ENCODE measurements at regions not wholly inside any gene's neighbourhood (a gene's known extent, or its start where the extent isn't known, plus 50 kb on each side); places are given as distances from the start of the nearest gene placed in this dataset.

GRCh38 chr1:34290831-34291230 is 114.1 kb downstream of the C1orf94 start:
- TF ChIP-seq REST (IDR thresholded peaks at IDR 0.05; ENCODE audit: insufficient read depth in 1 of 2, low read depth in 2 of 2, low read length in 2 of 2), result no peak
- TF ChIP-seq FOXP2 (optimal IDR thresholded peaks at IDR 0.05; ENCODE audit: borderline replicate concordance, extremely low read depth, extremely low read length, insufficient read depth), result no peak
- TF ChIP-seq POLR2AphosphoS5 (IDR thresholded peaks at IDR 0.05; ENCODE audit: low read depth, low read length), result no peak
- TF ChIP-seq TAF1 (IDR thresholded peaks at IDR 0.05; ENCODE audit: borderline replicate concordance, insufficient read depth, low read length), result no peak
- no peak for TF ChIP-seq SIN3A (IDR thresholded peaks at IDR 0.05; ENCODE audit: borderline replicate concordance, insufficient read depth, low read length)

DNA sequence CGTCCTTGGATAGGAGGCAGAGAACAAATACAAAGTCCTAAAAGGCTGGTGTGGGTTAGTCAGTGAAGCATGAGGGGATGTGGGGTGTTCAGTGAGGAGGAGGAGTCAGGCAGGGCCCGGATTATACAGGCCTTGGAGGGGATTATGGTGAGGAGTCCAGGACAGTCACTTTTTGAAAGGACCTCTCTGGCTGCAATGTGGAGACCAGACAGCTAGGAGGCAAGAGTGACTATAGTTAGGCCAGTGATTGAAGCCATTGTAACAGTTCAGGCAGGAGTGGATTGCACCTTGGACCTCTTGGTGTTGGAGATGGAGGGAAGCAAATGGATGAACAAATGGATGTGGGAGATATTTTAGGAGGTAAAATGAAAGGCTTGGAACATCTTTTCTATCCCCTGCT is 115.8 kb downstream of the C1orf94 start:
- no peak for TF ChIP-seq POLR2AphosphoS5 (IDR thresholded peaks at IDR 0.05; ENCODE audit: low read depth, low read length)
- TF ChIP-seq FOXP2 (optimal IDR thresholded peaks at IDR 0.05; ENCODE audit: borderline replicate concordance, extremely low read depth, extremely low read length, insufficient read depth), result no peak
- TF ChIP-seq SIN3A (IDR thresholded peaks at IDR 0.05; ENCODE audit: borderline replicate concordance, insufficient read depth, low read length), result no peak
- TF ChIP-seq TAF1 (IDR thresholded peaks at IDR 0.05; ENCODE audit: borderline replicate concordance, insufficient read depth, low read length), result no peak
- no peak for TF ChIP-seq REST (IDR thresholded peaks at IDR 0.05; ENCODE audit: insufficient read depth in 1 of 2, low read depth in 2 of 2, low read length in 2 of 2)

GRCh38 chr1:34296059-34296458 is 119.4 kb downstream of the C1orf94 start:
- no peak for TF ChIP-seq SIN3A (IDR thresholded peaks at IDR 0.05; ENCODE audit: borderline replicate concordance, insufficient read depth, low read length)
- TF ChIP-seq REST (IDR thresholded peaks at IDR 0.05; ENCODE audit: insufficient read depth in 1 of 2, low read depth in 2 of 2, low read length in 2 of 2), result no peak
- no peak for TF ChIP-seq TAF1 (IDR thresholded peaks at IDR 0.05; ENCODE audit: borderline replicate concordance, insufficient read depth, low read length)
- TF ChIP-seq POLR2AphosphoS5 (IDR thresholded peaks at IDR 0.05; ENCODE audit: low read depth, low read length), result no peak
- no peak for TF ChIP-seq FOXP2 (optimal IDR thresholded peaks at IDR 0.05; ENCODE audit: borderline replicate concordance, extremely low read depth, extremely low read length, insufficient read depth)

GRCh38 chr1:34302798-34303197 is 126.1 kb downstream of the C1orf94 start:
- no peak for TF ChIP-seq FOXP2 (optimal IDR thresholded peaks at IDR 0.05; ENCODE audit: borderline replicate concordance, extremely low read depth, extremely low read length, insufficient read depth)

GRCh38 chr1:34303218-34303617 is 126.5 kb downstream of the C1orf94 start:
- TF ChIP-seq POLR2AphosphoS5 (IDR thresholded peaks at IDR 0.05; ENCODE audit: low read depth, low read length) (no peak), TAF1 (IDR thresholded peaks at IDR 0.05; ENCODE audit: borderline replicate concordance, insufficient read depth, low read length) (no peak), FOXP2 (optimal IDR thresholded peaks at IDR 0.05; ENCODE audit: borderline replicate concordance, extremely low read depth, extremely low read length, insufficient read depth) (no peak), REST (IDR thresholded peaks at IDR 0.05; ENCODE audit: insufficient read depth in 1 of 2, low read depth in 2 of 2, low read length in 2 of 2) (no peak), SIN3A (IDR thresholded peaks at IDR 0.05; ENCODE audit: borderline replicate concordance, insufficient read depth, low read length) (no peak)

Data from PFSK-1 (cell line).